RKO (cell line): ENCODE measurements at regions not wholly inside any gene's neighbourhood (a gene's known extent, or its start where the extent isn't known, plus 50 kb on each side); places are given as distances from the start of the nearest gene placed in this dataset.
"Not testable (repeated sequence)": the region's sequence is repeated elsewhere in the genome, so short reads cannot be mapped to it uniquely, and the experiment has no call there.

ENCODE experiments used
- DNase-seq: peaks from one replicate; pipeline ENCODE4 v3.0.0-alpha.2; 2016; ENCODE audit warnings: low spot score

DNA sequence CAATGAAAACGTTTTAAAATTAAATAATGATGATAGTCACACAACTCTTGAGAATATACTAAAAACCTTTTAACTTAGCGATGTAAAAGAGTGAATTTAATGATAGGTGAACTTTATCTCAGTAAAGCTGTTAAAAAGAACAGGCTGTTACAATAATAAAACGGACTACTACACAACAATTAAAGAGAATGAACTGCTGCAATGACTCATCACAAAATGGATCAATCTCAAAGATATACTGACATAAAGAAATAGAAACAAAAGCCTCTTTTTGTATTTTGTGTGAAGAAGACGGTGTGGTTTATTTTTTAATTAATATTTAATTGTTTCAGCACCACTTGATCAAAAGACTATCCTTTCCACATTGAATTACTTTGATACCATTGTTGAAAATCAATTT is 352.4 kb upstream of the GJE1 start:
- no peak for DNase-seq

- no peak for DNase-seq
Measured at GRCh38 chr6:141764388-141764787, 368.3 kb upstream of the GJE1 start.

- no peak for DNase-seq
Measured at GRCh38 chr6:141758430-141758829, 374.3 kb upstream of the GJE1 start.

DNA sequence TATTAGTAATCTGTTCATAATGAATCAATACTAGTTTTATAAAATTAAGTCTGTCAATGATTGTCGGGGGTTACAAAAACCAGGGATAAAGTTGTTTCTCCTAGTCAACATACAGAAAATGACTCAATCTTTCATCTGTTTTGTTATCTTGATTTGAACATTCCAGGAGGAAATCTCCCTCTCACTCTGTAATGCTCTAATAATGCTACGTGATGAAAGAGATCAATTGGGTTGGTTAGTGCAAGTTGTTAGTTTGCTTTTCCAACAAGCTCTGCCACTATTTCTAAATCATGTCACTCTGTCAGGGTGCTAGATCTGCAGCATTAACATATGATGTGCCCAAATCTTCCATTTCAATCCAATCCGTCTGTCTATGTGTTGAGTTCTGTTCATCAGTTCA is 379.5 kb upstream of the GJE1 start:
- DNase-seq: no peak

- DNase-seq: no peak
Measured at GRCh38 chr6:141752677-141753076, 380.0 kb upstream of the GJE1 start.

GRCh38 chr6:141746324-141746723 is 386.4 kb upstream of the GJE1 start:
- DNase-seq: not testable (repeated sequence)

GRCh38 chr6:141744971-141745370 is 387.8 kb upstream of the GJE1 start:
- DNase-seq: no peak

GRCh38 chr6:141744194-141744925 is 388.4 kb upstream of the GJE1 start:
- no peak for DNase-seq

GRCh38 chr6:141736104-141736503 is 396.6 kb upstream of the GJE1 start:
- no peak for DNase-seq

DNA sequence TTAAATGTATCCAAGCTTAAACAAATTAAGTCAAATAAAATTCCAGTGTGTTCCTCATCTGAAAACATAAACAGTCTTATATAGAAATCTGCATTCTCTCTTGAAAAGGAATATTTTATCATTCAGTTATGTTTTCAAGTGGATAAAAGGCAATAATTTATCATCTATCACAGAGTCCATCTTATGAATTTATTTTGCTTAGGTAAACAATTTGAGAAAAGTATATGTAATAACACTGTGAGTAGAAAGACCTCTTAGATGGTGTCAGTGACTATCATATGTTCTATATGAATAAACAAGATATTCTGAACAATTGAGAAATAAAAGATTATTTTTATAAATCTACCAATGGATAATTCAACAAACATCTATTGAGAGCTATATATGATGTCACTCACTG is 397.6 kb upstream of the GJE1 start:
- no peak for DNase-seq

- no peak for DNase-seq
Measured at GRCh38 chr6:141734071-141734840, 398.5 kb upstream of the GJE1 start.

GRCh38 chr6:141729146-141729545 is 403.6 kb upstream of the GJE1 start:
- no peak for DNase-seq

- no peak for DNase-seq
Measured at GRCh38 chr6:141728330-141728729, 404.4 kb upstream of the GJE1 start.

GRCh38 chr6:141726248-141726647 is 406.5 kb upstream of the GJE1 start:
- no peak for DNase-seq

DNA sequence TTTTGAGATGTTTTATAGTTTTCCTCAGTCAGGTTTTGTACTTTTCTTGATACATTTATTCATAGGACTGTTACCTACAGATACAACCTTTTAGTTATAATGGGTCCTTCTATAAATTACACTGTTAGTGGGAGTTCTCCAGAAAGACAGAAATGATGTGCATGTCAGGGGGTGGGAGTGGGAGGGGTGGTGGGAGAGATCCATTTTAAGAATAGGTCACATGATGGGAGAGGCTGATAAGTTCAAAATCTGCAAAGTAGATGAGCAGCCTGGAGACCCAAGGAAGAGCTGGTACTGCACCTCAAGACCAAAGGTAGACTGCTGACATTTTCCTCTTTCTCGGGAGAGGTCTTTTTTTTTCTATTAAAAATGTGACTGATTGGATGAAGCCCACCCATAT is 408.0 kb upstream of the GJE1 start:
- DNase-seq: no peak

DNA sequence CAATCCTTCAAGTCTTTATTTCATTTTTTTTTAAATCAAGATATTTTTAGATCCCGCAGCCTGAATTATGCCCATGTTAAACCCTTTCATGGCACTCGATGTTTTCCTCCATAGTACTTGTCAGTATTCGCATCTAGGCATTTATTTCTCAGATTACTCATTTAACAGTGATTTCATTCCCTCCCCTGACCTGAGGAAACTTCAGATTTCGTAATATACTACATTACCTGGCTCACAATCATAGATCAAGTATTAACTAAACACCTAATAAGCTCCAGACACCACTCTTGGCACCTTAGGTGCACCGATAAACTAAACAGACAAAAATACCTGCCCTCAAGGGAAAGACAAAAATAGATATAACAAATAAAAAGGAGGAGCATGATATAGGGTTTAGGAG is 413.2 kb upstream of the GJE1 start:
- DNase-seq: no peak

- DNase-seq: no peak
Measured at GRCh38 chr6:141705431-141705830, 427.3 kb upstream of the GJE1 start.

- no peak for DNase-seq
Measured at GRCh38 chr6:141704151-141704550, 428.6 kb upstream of the GJE1 start.

- DNase-seq: no peak
Measured at GRCh38 chr6:141701732-141702131, 431.0 kb upstream of the GJE1 start.

DNA sequence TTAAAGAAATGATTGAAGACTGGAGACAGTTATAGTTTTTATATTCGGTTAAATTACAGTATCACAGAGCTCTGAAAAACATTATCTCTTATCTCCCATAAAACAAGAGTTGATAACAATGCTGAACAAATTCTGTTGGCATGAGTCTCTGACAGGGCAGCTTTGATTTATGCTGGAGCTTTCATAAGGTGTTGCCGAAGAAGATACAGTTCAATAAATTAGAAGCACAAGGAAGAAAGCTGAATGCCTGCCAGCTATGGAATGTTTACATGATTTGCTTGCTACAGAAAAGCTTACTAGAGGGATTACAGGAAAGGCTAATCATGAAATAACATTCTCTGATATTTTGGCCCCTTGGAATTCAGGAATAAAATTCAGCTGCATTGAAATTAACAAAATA is 431.9 kb upstream of the GJE1 start:
- DNase-seq: no peak

DNA sequence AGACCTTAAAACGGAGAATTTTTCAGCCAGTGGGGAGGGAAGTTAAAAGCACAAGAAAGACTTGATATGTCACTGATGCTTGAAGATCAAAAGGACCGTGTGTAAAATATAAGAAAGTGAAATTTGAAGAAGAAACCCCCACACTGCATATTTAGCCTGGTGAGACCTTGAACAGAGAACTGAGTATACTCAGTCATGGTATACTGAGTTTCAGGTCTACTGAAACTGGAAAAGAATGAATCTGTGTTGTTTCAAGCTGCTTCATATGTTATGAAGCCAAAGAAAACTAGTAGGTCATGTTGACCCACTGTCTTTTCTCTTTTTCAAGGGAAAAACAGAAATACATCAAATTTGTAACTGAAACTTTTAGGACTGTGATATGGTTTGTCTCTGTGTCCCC is 443.8 kb upstream of the GJE1 start:
- DNase-seq: no peak

DNA sequence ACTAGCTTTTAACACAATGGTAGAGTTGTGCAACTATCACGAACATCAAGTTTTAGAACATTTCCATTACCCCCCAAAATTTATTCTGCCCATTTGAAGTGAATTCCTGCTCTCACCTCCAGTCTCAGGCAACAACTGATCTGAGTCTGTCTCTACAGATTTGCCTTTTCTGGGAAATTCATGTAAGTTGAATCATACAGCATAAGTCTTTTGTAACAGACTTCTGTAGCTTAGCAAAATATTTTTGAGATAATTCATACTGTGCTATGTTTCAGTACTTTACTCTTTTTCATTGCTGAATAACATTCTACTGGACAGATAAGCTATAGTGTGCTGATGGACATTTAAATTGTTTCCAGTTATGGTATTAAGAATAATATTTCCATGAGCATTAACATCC is 447.3 kb upstream of the GJE1 start:
- no peak for DNase-seq

DNA sequence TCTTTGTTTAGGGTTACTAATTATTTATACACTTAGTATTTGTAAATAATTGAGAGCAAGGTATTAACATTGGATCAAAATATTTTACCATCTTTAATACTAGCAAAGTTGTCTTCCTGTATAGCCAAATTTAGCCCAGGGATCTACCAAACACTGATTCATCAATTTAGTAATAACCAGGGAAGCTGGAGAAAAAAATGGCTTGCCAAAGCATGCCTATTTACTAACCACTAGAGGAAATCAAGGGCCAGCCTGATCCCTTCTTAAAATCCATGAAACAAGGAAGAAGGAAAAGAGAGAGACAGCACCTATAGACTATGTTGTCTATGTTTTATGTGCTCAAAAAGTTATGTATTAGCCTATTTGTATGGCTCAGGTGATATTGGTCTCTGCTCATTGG is 450.3 kb upstream of the GJE1 start:
- DNase-seq: no peak
